Neutrophil (primary cell): ENCODE measurements at regions not wholly inside any gene's neighbourhood (a gene's known extent, or its start where the extent isn't known, plus 50 kb on each side); places are given as distances from the start of the nearest gene placed in this dataset.

Experiments
- H3K27ac ChIP-seq: fragments of 200-600 bp; sonication (generic); 2 replicates; pipeline ENCODE4 v1.5.1; 2016; ENCODE audit warnings: mild to moderate bottlenecking, moderate library complexity
- H3K27me3 ChIP-seq: fragments of 200-600 bp; sonication (generic); 2 replicates; pipeline ENCODE4 v1.6.0; 2016; ENCODE audit warnings: mild to moderate bottlenecking
- H3K36me3 ChIP-seq: fragments of 200-600 bp; sonication (generic); 2 replicates; pipeline ENCODE4 v1.5.1; 2017
- H3K4me1 ChIP-seq, 2 experiments: fragments of 200-600 bp in 1 of 2; sonication (generic) in 1 of 2; 1 replicate in 1 of 2; 2 replicates in 1 of 2; pipeline versions ENCODE4 v1.5.1 to v1.6.1; 2013 to 2016; ENCODE audit warnings: low read depth in 1 of 2, low read length in 1 of 2, mild to moderate bottlenecking in 1 of 2, moderate library complexity in 1 of 2; ENCODE audit not compliant: control insufficient read depth in 1 of 2, insufficient read depth in 1 of 2
- H3K4me3 ChIP-seq, 2 experiments: fragments of 200-600 bp in 1 of 2; sonication (generic) in 1 of 2; 1 replicate in 1 of 2; 2 replicates in 1 of 2; pipeline ENCODE4 v1.5.1; 2013 to 2016; ENCODE audit warnings: low read depth in 1 of 2, low read length in 1 of 2, mild to moderate bottlenecking in 1 of 2, moderate library complexity in 1 of 2
- H3K9me3 ChIP-seq: fragments of 200-600 bp; sonication (generic); 2 replicates; pipeline ENCODE4 v1.5.1; 2016
- CTCF ChIP-seq: fragments of 200-600 bp; sonication (generic); IDR thresholded peaks from 2 replicates; pipeline ENCODE4 v1.5.1; 2016; ENCODE audit warnings: antibody characterized with exemption

- no peaks in the 10 kb centered on the region for H3K4me1 ChIP-seq
- no peak overlapping the region for H3K4me3 ChIP-seq
- no peaks in the 10 kb centered on the region for H3K9me3 ChIP-seq
- H3K27me3 ChIP-seq = no peaks in the 10 kb centered on the region
- no peak for TF ChIP-seq CTCF
- no peaks in the 10 kb centered on the region for H3K36me3 ChIP-seq
- H3K27ac ChIP-seq = no peak overlapping the region
These were observed 100.2 kb upstream of the PGRMC2 start for GRCh38 chr4:128387600-128388351.

- Histone ChIP-seq H3K27me3 (no peaks in the 10 kb centered on the region), H3K4me3 (no peak overlapping the region), H3K27ac (no peak overlapping the region), H3K4me1 (no peaks in the 10 kb centered on the region), H3K9me3 (no peaks in the 10 kb centered on the region), H3K36me3 (no peaks in the 10 kb centered on the region)
- TF ChIP-seq CTCF = no peak
These were observed 99.4 kb upstream of the PGRMC2 start for GRCh38 chr4:128386761-128387599.

GRCh38 chr4:128385683-128386304 is 98.2 kb upstream of the PGRMC2 start:
- H3K4me3 ChIP-seq = no peak overlapping the region
- no peaks in the 10 kb centered on the region for H3K36me3 ChIP-seq
- no peak overlapping the region for H3K27ac ChIP-seq
- H3K4me1 ChIP-seq = no peaks in the 10 kb centered on the region
- no peaks in the 10 kb centered on the region for H3K9me3 ChIP-seq
- TF ChIP-seq CTCF = no peak
- H3K27me3 ChIP-seq = no peaks in the 10 kb centered on the region

- Histone ChIP-seq H3K27ac (no peak overlapping the region), H3K36me3 (no peaks in the 10 kb centered on the region), H3K4me1 (no peaks in the 10 kb centered on the region), H3K27me3 (no peaks in the 10 kb centered on the region), H3K9me3 (no peaks in the 10 kb centered on the region), H3K4me3 (no peak overlapping the region)
- no peak for TF ChIP-seq CTCF
These were observed 97.4 kb upstream of the PGRMC2 start for GRCh38 chr4:128384765-128385598.

GRCh38 chr4:128384091-128384520 is 96.5 kb upstream of the PGRMC2 start:
- H3K36me3 ChIP-seq = no peaks in the 10 kb centered on the region

More at GRCh38 chr4:128384091-128384520, 96.5 kb upstream of the PGRMC2 start:
- H3K9me3 ChIP-seq = no peaks in the 10 kb centered on the region
- H3K4me1 ChIP-seq = no peaks in the 10 kb centered on the region
- no peak for TF ChIP-seq CTCF
- H3K27ac ChIP-seq = no peak overlapping the region
- no peaks in the 10 kb centered on the region for H3K27me3 ChIP-seq
- no peak overlapping the region for H3K4me3 ChIP-seq
